ENCODE measurements at regions not wholly inside any gene's neighbourhood (a gene's known extent, or its start where the extent isn't known, plus 50 kb on each side); places are given as distances from the start of the nearest gene placed in this dataset.

- peaks cover 20% of the 10 kb centered on the region for H3K4me1 Mint-ChIP-seq
- ATAC-seq (no peak), DNase-seq (ENCODE audit: low spot score) (no peak)
- ChIA-PET CTCF (no interaction called here), POLR2A (no interaction called here)
- TF ChIP-seq NFATC4 (CRISPR knock-in tag; IDR thresholded peaks at IDR 0.05) (no peak), TEAD4 (CRISPR knock-in tag; IDR thresholded peaks at IDR 0.05) (no peak), ZNF512 (CRISPR knock-in tag; IDR thresholded peaks at IDR 0.05; ENCODE audit: borderline replicate concordance) (no peak), ZNF671 (CRISPR knock-in tag; IDR thresholded peaks at IDR 0.05) (no peak), MLX (CRISPR knock-in tag; IDR thresholded peaks at IDR 0.05) (no peak), RORB (CRISPR knock-in tag; IDR thresholded peaks at IDR 0.05) (no peak), ZNF396 (CRISPR knock-in tag; IDR thresholded peaks at IDR 0.05; ENCODE audit: borderline replicate concordance) (no peak), ZNF138 (CRISPR knock-in tag; conservative IDR thresholded peaks at IDR 0.05) (no peak), IRF1 (CRISPR knock-in tag; IDR thresholded peaks at IDR 0.05) (no peak), ZNF263 (CRISPR knock-in tag; IDR thresholded peaks at IDR 0.05; ENCODE audit: low read depth) (no peak), E2F5 (CRISPR knock-in tag; IDR thresholded peaks at IDR 0.05) (no peak), RELA (CRISPR knock-in tag; IDR thresholded peaks at IDR 0.05; ENCODE audit: borderline replicate concordance) (no peak), MAX (CRISPR knock-in tag; IDR thresholded peaks at IDR 0.05) (no peak), ZNF219 (CRISPR knock-in tag; IDR thresholded peaks at IDR 0.05; ENCODE audit: borderline replicate concordance) (no peak), ATF6 (CRISPR knock-in tag; IDR thresholded peaks at IDR 0.05) (no peak), SP1 (CRISPR knock-in tag; conservative IDR thresholded peaks at IDR 0.05) (no peak), ZMAT4 (CRISPR knock-in tag; IDR thresholded peaks at IDR 0.05) (no peak), E2F4 (CRISPR knock-in tag; IDR thresholded peaks at IDR 0.05; ENCODE audit: borderline replicate concordance, low read depth) (no peak), STAT6 (CRISPR knock-in tag; conservative IDR thresholded peaks at IDR 0.05; ENCODE audit: low read depth) (no peak)
- peaks cover 7% of the 10 kb centered on the region for H3K9me3 Mint-ChIP-seq
- H3K4me3 Mint-ChIP-seq, result no peak overlapping the region
- H3K27me3 Mint-ChIP-seq (ENCODE audit: low read depth), result no peaks in the 10 kb centered on the region
- H3K36me3 Mint-ChIP-seq, result peaks cover 5% of the 10 kb centered on the region
- peak overlapping the region; percentile 0; the same call in 1 of the 2 replicates for H3K27ac Mint-ChIP-seq
Observed at GRCh38 chr14:85234156-85235025, 295.6 kb upstream of the FLRT2 start.

All from WTC11 (cell line).